HFF-Myc (cell line): ENCODE measurements at regions not wholly inside any gene's neighbourhood (a gene's known extent, or its start where the extent isn't known, plus 50 kb on each side); places are given as distances from the start of the nearest gene placed in this dataset.
A peak's percentile ranks its signal among the peaks of the same experiment; 100 is the strongest.

Experiments used
- DNase-seq: peaks from one replicate; pipeline ENCODE4 v3.0.0-alpha.2; 2011; ENCODE audit warnings: low read depth; ENCODE audit errors: extremely low read depth
- H3K4me3 ChIP-seq: replicated peaks from 2 replicates; pipeline ENCODE4 v1.5.1; 2011; ENCODE audit warnings: low read depth, mild to moderate bottlenecking, control low read depth, low read length
- CTCF ChIP-seq: IDR thresholded peaks from 2 replicates; pipeline ENCODE4 v1.5.1; 2012; ENCODE audit warnings: mild to moderate bottlenecking, low read depth, low read length, control low read depth; ENCODE audit errors: missing control alignments

- no peak overlapping the region for H3K4me3 ChIP-seq
- TF ChIP-seq CTCF, result no peak
- DNase-seq, result no peak
Observed at GRCh38 chr2:12057436-12058166, 311.2 kb downstream of the LPIN1 start.

GRCh38 chr2:12059616-12060441 is 313.4 kb downstream of the LPIN1 start:
- peak; percentile 79 for DNase-seq
- TF ChIP-seq CTCF, result no peak
- H3K4me3 ChIP-seq, result no peak overlapping the region

- H3K4me3 ChIP-seq, result no peak overlapping the region
- DNase-seq, result no peak
- TF ChIP-seq CTCF, result no peak
Observed at GRCh38 chr2:12060886-12061285, 314.5 kb downstream of the LPIN1 start.

GRCh38 chr2:12061286-12062052 is 315.0 kb downstream of the LPIN1 start:
- H3K4me3 ChIP-seq, result no peak overlapping the region
- no peak for TF ChIP-seq CTCF
- no peak for DNase-seq

GRCh38 chr2:12062053-12062395 is 315.6 kb downstream of the LPIN1 start:
- no peak for TF ChIP-seq CTCF
- no peak for DNase-seq

GRCh38 chr2:12063210-12063609 is 316.8 kb downstream of the LPIN1 start:
- no peak for DNase-seq
- TF ChIP-seq CTCF, result no peak
- no peak overlapping the region for H3K4me3 ChIP-seq

More at GRCh38 chr2:12062053-12062395, 315.6 kb downstream of the LPIN1 start:
- no peak overlapping the region for H3K4me3 ChIP-seq
